ENCODE measurements at regions not wholly inside any gene's neighbourhood (a gene's known extent, or its start where the extent isn't known, plus 50 kb on each side); places are given as distances from the start of the nearest gene placed in this dataset.

DNA sequence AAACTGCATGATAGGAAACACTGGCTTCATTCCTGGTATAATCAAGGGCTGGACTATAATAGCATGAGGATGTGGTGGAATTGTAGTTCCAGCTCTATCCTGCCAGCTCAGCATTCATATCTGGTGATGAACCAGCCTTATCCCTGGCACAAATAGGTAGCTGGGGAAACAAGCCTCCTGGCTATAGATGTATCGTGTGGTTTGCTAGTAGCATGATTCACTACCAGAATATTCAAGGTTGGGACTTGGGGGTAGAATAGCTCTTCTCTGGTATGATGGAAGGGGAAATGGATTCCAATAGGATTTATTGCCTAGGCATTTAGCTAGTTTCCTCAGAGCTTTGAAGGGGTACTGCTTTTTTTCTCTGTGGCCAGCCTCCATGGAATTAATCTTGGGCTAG, 532.8 kb downstream of the FBXO15 start (continued):
- TF ChIP-seq, protein P1, sequence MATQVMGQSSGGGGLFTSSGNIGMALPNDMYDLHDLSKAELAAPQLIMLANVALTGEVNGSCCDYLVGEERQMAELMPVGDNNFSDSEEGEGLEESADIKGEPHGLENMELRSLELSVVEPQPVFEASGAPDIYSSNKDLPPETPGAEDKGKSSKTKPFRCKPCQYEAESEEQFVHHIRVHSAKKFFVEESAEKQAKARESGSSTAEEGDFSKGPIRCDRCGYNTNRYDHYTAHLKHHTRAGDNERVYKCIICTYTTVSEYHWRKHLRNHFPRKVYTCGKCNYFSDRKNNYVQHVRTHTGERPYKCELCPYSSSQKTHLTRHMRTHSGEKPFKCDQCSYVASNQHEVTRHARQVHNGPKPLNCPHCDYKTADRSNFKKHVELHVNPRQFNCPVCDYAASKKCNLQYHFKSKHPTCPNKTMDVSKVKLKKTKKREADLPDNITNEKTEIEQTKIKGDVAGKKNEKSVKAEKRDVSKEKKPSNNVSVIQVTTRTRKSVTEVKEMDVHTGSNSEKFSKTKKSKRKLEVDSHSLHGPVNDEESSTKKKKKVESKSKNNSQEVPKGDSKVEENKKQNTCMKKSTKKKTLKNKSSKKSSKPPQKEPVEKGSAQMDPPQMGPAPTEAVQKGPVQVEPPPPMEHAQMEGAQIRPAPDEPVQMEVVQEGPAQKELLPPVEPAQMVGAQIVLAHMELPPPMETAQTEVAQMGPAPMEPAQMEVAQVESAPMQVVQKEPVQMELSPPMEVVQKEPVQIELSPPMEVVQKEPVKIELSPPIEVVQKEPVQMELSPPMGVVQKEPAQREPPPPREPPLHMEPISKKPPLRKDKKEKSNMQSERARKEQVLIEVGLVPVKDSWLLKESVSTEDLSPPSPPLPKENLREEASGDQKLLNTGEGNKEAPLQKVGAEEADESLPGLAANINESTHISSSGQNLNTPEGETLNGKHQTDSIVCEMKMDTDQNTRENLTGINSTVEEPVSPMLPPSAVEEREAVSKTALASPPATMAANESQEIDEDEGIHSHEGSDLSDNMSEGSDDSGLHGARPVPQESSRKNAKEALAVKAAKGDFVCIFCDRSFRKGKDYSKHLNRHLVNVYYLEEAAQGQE (IDR thresholded peaks at IDR 0.05; ENCODE audit: unreplicated experiment) = no peak
- TF ChIP-seq ZNF114 (CRISPR knock-in tag; IDR thresholded peaks at IDR 0.05) (no peak), NANOG (IDR thresholded peaks at IDR 0.05; ENCODE audit: borderline replicate concordance) (no peak), EZH2phosphoT487 (IDR thresholded peaks at IDR 0.05; ENCODE audit: unreplicated experiment) (no peak), ZNF331 (CRISPR knock-in tag; IDR thresholded peaks at IDR 0.05; ENCODE audit: low read depth) (no peak)
- TF ChIP-seq, protein P2, sequence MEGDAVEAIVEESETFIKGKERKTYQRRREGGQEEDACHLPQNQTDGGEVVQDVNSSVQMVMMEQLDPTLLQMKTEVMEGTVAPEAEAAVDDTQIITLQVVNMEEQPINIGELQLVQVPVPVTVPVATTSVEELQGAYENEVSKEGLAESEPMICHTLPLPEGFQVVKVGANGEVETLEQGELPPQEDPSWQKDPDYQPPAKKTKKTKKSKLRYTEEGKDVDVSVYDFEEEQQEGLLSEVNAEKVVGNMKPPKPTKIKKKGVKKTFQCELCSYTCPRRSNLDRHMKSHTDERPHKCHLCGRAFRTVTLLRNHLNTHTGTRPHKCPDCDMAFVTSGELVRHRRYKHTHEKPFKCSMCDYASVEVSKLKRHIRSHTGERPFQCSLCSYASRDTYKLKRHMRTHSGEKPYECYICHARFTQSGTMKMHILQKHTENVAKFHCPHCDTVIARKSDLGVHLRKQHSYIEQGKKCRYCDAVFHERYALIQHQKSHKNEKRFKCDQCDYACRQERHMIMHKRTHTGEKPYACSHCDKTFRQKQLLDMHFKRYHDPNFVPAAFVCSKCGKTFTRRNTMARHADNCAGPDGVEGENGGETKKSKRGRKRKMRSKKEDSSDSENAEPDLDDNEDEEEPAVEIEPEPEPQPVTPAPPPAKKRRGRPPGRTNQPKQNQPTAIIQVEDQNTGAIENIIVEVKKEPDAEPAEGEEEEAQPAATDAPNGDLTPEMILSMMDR (conservative IDR thresholded peaks at IDR 0.05; ENCODE audit: low read depth in 2 of 2) = no peak

DNA sequence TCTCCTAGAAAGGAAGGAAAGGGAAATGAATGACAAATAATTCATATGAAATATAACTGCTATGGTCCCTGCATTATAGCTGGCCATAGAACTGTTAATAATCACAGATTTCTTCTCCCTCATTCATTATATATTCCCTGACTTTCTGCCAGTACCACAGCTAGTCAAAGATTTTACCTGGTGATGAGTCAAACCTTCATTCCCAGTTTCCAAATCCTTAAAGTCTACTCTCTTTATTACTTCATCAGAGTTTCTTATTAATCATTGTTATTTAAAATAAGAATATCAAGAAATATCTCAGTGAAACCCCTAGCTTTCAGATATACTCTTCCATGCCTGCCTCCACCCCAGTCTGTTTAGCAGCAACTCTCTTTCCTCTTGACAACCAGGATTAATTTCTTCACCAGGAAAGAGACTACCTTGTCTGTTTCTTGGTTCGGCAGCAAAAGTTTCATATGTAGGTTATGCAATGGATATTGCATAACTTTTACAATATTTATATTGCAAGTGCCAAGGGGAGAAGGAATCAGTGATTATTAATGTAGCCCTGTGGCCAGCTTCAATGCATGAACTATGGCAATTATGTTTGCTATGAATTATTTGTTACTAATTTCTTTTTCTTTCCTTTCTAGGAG, 533.8 kb downstream of the FBXO15 start:
- H4K20me1 ChIP-seq (replicated peaks; ENCODE audit: insufficient read depth) = no peaks in the 10 kb centered on the region
- ATAC-seq (no peak), DNase-seq (ENCODE audit: low spot score) (no peak)
- Mint-ChIP-seq H3K4me3 (no peak overlapping the region), H3K4me1 (peaks cover 16% of the 10 kb centered on the region), H3K9me3 (no peaks in the 10 kb centered on the region), H3K27ac (no peak overlapping the region), H3K36me3 (ENCODE audit: low read depth) (no peaks in the 10 kb centered on the region), H3K27me3 (ENCODE audit: insufficient read depth, low read depth, poor library complexity) (no peaks in the 10 kb centered on the region)
- peaks cover 12% of the 10 kb centered on the region; the same call in 1 of the 2 replicates for H3K9me2 ChIP-seq (ENCODE audit: insufficient read depth)
- no peak overlapping the region for H3K27ac ChIP-seq (ENCODE audit: low read depth)
- H3K4me1 ChIP-seq (ENCODE audit: insufficient read depth) = peaks cover 13% of the 10 kb centered on the region; the same call in 1 of the 2 replicates
- H3K36me3 ChIP-seq (ENCODE audit: insufficient read depth) = no peaks in the 10 kb centered on the region
- H3K4me3 ChIP-seq = no peak overlapping the region
- no peaks in the 10 kb centered on the region for H3K79me2 ChIP-seq (replicated peaks; ENCODE audit: insufficient read depth)
- H2AFZ ChIP-seq = no peak overlapping the region
- no peaks in the 10 kb centered on the region for H3F3A ChIP-seq (replicated peaks; ENCODE audit: low read depth)
- H3K27me3 ChIP-seq (ENCODE audit: insufficient read depth) = no peaks in the 10 kb centered on the region
- no peak overlapping the region for H3K4me2 ChIP-seq
- TF ChIP-seq, protein P3, sequence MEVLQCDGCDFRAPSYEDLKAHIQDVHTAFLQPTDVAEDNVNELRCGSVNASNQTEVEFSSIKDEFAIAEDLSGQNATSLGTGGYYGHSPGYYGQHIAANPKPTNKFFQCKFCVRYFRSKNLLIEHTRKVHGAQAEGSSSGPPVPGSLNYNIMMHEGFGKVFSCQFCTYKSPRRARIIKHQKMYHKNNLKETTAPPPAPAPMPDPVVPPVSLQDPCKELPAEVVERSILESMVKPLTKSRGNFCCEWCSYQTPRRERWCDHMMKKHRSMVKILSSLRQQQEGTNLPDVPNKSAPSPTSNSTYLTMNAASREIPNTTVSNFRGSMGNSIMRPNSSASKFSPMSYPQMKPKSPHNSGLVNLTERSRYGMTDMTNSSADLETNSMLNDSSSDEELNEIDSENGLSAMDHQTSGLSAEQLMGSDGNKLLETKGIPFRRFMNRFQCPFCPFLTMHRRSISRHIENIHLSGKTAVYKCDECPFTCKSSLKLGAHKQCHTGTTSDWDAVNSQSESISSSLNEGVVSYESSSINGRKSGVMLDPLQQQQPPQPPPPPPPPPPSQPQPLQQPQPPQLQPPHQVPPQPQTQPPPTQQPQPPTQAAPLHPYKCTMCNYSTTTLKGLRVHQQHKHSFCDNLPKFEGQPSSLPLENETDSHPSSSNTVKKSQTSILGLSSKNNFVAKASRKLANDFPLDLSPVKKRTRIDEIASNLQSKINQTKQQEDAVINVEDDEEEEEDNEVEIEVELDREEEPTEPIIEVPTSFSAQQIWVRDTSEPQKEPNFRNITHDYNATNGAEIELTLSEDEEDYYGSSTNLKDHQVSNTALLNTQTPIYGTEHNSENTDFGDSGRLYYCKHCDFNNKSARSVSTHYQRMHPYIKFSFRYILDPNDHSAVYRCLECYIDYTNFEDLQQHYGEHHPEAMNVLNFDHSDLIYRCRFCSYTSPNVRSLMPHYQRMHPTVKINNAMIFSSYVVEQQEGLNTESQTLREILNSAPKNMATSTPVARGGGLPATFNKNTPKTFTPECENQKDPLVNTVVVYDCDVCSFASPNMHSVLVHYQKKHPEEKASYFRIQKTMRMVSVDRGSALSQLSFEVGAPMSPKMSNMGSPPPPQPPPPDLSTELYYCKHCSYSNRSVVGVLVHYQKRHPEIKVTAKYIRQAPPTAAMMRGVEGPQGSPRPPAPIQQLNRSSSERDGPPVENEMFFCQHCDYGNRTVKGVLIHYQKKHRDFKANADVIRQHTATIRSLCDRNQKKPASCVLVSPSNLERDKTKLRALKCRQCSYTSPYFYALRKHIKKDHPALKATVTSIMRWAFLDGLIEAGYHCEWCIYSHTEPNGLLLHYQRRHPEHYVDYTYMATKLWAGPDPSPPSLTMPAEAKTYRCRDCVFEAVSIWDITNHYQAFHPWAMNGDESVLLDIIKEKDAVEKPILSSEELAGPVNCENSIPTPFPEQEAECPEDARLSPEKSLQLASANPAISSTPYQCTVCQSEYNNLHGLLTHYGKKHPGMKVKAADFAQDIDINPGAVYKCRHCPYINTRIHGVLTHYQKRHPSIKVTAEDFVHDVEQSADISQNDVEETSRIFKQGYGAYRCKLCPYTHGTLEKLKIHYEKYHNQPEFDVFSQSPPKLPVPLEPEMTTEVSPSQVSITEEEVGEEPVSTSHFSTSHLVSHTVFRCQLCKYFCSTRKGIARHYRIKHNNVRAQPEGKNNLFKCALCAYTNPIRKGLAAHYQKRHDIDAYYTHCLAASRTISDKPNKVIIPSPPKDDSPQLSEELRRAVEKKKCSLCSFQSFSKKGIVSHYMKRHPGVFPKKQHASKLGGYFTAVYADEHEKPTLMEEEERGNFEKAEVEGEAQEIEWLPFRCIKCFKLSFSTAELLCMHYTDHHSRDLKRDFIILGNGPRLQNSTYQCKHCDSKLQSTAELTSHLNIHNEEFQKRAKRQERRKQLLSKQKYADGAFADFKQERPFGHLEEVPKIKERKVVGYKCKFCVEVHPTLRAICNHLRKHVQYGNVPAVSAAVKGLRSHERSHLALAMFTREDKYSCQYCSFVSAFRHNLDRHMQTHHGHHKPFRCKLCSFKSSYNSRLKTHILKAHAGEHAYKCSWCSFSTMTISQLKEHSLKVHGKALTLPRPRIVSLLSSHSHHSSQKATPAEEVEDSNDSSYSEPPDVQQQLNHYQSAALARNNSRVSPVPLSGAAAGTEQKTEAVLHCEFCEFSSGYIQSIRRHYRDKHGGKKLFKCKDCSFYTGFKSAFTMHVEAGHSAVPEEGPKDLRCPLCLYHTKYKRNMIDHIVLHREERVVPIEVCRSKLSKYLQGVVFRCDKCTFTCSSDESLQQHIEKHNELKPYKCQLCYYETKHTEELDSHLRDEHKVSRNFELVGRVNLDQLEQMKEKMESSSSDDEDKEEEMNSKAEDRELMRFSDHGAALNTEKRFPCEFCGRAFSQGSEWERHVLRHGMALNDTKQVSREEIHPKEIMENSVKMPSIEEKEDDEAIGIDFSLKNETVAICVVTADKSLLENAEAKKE (CRISPR knock-in tag; IDR thresholded peaks at IDR 0.05) = no peak
- TF ChIP-seq POLR2AphosphoS5 (IDR thresholded peaks at IDR 0.05; ENCODE audit: low read depth) (no peak), STAT1 (IDR thresholded peaks at IDR 0.05; ENCODE audit: unreplicated experiment) (no peak), CREB1 (CRISPR knock-in tag; IDR thresholded peaks at IDR 0.05; ENCODE audit: low read depth) (no peak), EZH2 (IDR thresholded peaks at IDR 0.05; ENCODE audit: low read depth, unreplicated experiment) (no peak), ZNF331 (CRISPR knock-in tag; IDR thresholded peaks at IDR 0.05; ENCODE audit: low read depth) (no peak)

All from GM23338 (cell line).